HCT116 (cell line): ENCODE measurements at regions not wholly inside any gene's neighbourhood (a gene's known extent, or its start where the extent isn't known, plus 50 kb on each side); places are given as distances from the start of the nearest gene placed in this dataset.

Experiments used
- ATAC-seq: fragments of 200-7000 bp; cut with Tn5 transposase; 2 replicates; pipeline ENCODE4 v1.9.1; 2020; ENCODE audit warnings: mild to moderate bottlenecking, moderate library complexity
- BruUV-seq: library from RNA; stranded (reverse); fragments of 400-500 nt; replicated peaks from 2 replicates; lab custom pipeline; 2021; lab: Mats Ljungman, UMichigan
- CTCF ChIA-PET: fragments of 300-600 bp; sonication (Branson Sonifier 250); formaldehyde crosslinking; loops from one replicate; lab custom pipeline; 2021; ENCODE audit warnings: antibody characterized with exemption; lab: Charles Lee
- POLR2A ChIA-PET: fragments of 300-600, 350-600 bp; sonication (Branson Sonifier 250); formaldehyde crosslinking; loops from one replicate; lab custom pipeline; 2021; ENCODE audit warnings: antibody characterized with exemption; lab: Charles Lee
- RAD21 ChIA-PET, 2 experiments: fragments of 300-600 bp; sonication (Branson Sonifier 250); formaldehyde crosslinking; loops; one replicate each; lab custom pipeline; 2023; ENCODE audit warnings: low total read pairs in 2 of 2; ENCODE audit not compliant: uncharacterized antibody in 2 of 2, unreplicated experiment in 2 of 2, low non-redundant PET in 1 of 2; lab: Charles Lee
- DNase-seq: peaks from one replicate; pipeline ENCODE4 v3.0.0-alpha.2; 2010; ENCODE audit warnings: low read depth, low spot score
- H2AFZ ChIP-seq: fragments of 200-600 bp; shearing (Covaris generic), sonication (generic); 2 replicates; pipeline ENCODE4 v1.6.1; 2017; ENCODE audit warnings: low read depth, mixed run types, mixed read lengths, antibody characterized with exemption, low read length; ENCODE audit not compliant: poor library complexity, severe bottlenecking
- H3K27ac ChIP-seq: 2 replicates; pipeline ENCODE4 v1.5.1; 2012; ENCODE audit warnings: low read depth, low read length
- H3K27me3 ChIP-seq: fragments of 200-600 bp; sonication (generic); 2 replicates; pipeline ENCODE4 v1.6.1; 2016; ENCODE audit warnings: mixed run types, low read length, mixed read lengths; ENCODE audit not compliant: insufficient read depth
- H3K36me3 ChIP-seq, 2 experiments: fragments of 200-500 bp in 1 of 2; fragments of 200-600 bp in 1 of 2; sonication (Bioruptor generic) in 1 of 2; sonication (generic) in 1 of 2; 2 replicates each; pipeline versions ENCODE4 v1.5.1 to v1.6.1; 2014 to 2016; ENCODE audit warnings: low read length in 2 of 2, inconsistent platforms in 1 of 2, mixed read lengths in 1 of 2, mixed run types in 1 of 2; ENCODE audit not compliant: insufficient read depth in 2 of 2, control insufficient read depth in 1 of 2
- H3K4me1 ChIP-seq, 2 experiments: fragments of 200-600 bp in 1 of 2; sonication (generic) in 1 of 2; 2 replicates each; pipeline versions ENCODE4 v1.5.1 to v1.6.1; 2012 to 2017; ENCODE audit warnings: low read length in 2 of 2, inconsistent platforms in 1 of 2, mild to moderate bottlenecking in 1 of 2, mixed read lengths in 1 of 2, mixed run types in 1 of 2, moderate library complexity in 1 of 2; ENCODE audit not compliant: insufficient read depth in 2 of 2, control insufficient read depth in 1 of 2
- H3K4me2 ChIP-seq: fragments of 200-600 bp; sonication (generic); 2 replicates; pipeline ENCODE4 v1.6.1; 2017; ENCODE audit warnings: mixed run types, low read length, mixed read lengths
- H3K4me3 ChIP-seq, 2 experiments: fragments of 200-600 bp in 1 of 2; sonication (generic) in 1 of 2; replicated peaks in 1 of 2; 2 replicates each; pipeline ENCODE4 v1.5.1; 2011 to 2016; ENCODE audit warnings: low read length in 2 of 2, control low read depth in 1 of 2, low read depth in 1 of 2, mild to moderate bottlenecking in 1 of 2, mixed read lengths in 1 of 2, mixed run types in 1 of 2
- H3K79me2 ChIP-seq: fragments of 200-600 bp; sonication (generic); 2 replicates; pipeline ENCODE4 v1.6.1; 2017; ENCODE audit warnings: mild to moderate bottlenecking, mixed run types, low read length, moderate library complexity, mixed read lengths; ENCODE audit not compliant: insufficient read depth
- H3K9ac ChIP-seq: fragments of 200-600 bp; sonication (generic); 2 replicates; pipeline ENCODE4 v1.6.1; 2016; ENCODE audit warnings: low read length, mixed read lengths
- H3K9me2 ChIP-seq: fragments of 200-600 bp; sonication (generic), shearing (Covaris generic); 2 replicates; pipeline ENCODE4 v1.6.1; 2017; ENCODE audit warnings: mixed run types, mild to moderate bottlenecking, moderate library complexity; ENCODE audit not compliant: insufficient read depth
- H3K9me3 ChIP-seq, 2 experiments: fragments of 200-500 bp in 1 of 2; fragments of 200-600 bp in 1 of 2; sonication (Bioruptor generic) in 1 of 2; sonication (generic) in 1 of 2; 2 replicates each; pipeline ENCODE4 v1.6.1; 2014 to 2017; ENCODE audit warnings: low read length in 2 of 2, mixed read lengths in 2 of 2, inconsistent platforms in 1 of 2, low read depth in 1 of 2, mild to moderate bottlenecking in 1 of 2, mixed run types in 1 of 2, moderate library complexity in 1 of 2; ENCODE audit not compliant: control insufficient read depth in 1 of 2, insufficient read depth in 1 of 2
- H4K20me1 ChIP-seq: fragments of 200-600 bp; sonication (generic), shearing (Covaris generic); 2 replicates; pipeline ENCODE4 v1.6.1; 2017; ENCODE audit warnings: mixed run types, mild to moderate bottlenecking, moderate library complexity; ENCODE audit not compliant: insufficient read depth
- ATF3 ChIP-seq: IDR thresholded peaks from 2 replicates; pipeline ENCODE4 v1.6.1; 2012
- CBX3 ChIP-seq: IDR thresholded peaks from 2 replicates; pipeline ENCODE4 v1.6.1; 2012; ENCODE audit warnings: low read depth
- CEBPB ChIP-seq: IDR thresholded peaks from 2 replicates; pipeline ENCODE4 v1.6.1; 2012; ENCODE audit warnings: low read depth
- CTCF ChIP-seq, 3 experiments: fragments of 200-600 bp in 1 of 3; sonication (generic) in 1 of 3; IDR thresholded peaks in 2 of 3; conservative IDR thresholded peaks in 1 of 3; 2 replicates each; pipeline ENCODE4 v1.5.1; 2012 to 2017; ENCODE audit warnings: low read depth in 2 of 3, low read length in 2 of 3, antibody characterized with exemption in 1 of 3, borderline replicate concordance in 1 of 3, control low read depth in 1 of 3, mild to moderate bottlenecking in 1 of 3, mixed read lengths in 1 of 3, mixed run types in 1 of 3, moderate library complexity in 1 of 3; ENCODE audit not compliant: insufficient read depth in 1 of 3
- EGR1 ChIP-seq: IDR thresholded peaks from 2 replicates; pipeline ENCODE4 v1.6.1; 2012; ENCODE audit warnings: low read depth
- ELF1 ChIP-seq: IDR thresholded peaks from 2 replicates; pipeline ENCODE4 v1.6.1; 2012; ENCODE audit warnings: low read depth, borderline replicate concordance
- EZH2 ChIP-seq: fragments of 200-600 bp; sonication (generic); IDR thresholded peaks from 2 replicates; pipeline ENCODE4 v1.6.1; 2017; ENCODE audit warnings: antibody characterized with exemption, mixed run types
- EZH2phosphoT487 ChIP-seq: fragments of 200-600 bp; IDR thresholded peaks from 2 replicates; pipeline ENCODE4 v1.6.1; 2018; ENCODE audit warnings: antibody characterized with exemption, borderline replicate concordance
- FOSL1 ChIP-seq: IDR thresholded peaks from 2 replicates; pipeline ENCODE4 v1.6.1; 2012; ENCODE audit warnings: low read depth
- JUND ChIP-seq: IDR thresholded peaks from 2 replicates; pipeline ENCODE4 v1.6.1; 2012
- POLR2A ChIP-seq: IDR thresholded peaks from 2 replicates; pipeline ENCODE4 v1.7.0; 2011; ENCODE audit warnings: borderline replicate concordance; ENCODE audit not compliant: insufficient read depth, insufficient read length; ENCODE audit errors: extremely low read depth
- POLR2AphosphoS5 ChIP-seq: IDR thresholded peaks from 2 replicates; pipeline ENCODE4 v1.6.1; 2011; ENCODE audit warnings: mild to moderate bottlenecking, low read depth, low read length, moderate library complexity
- REST ChIP-seq: IDR thresholded peaks from 2 replicates; pipeline ENCODE4 v1.6.1; 2012; ENCODE audit warnings: low read depth
- SIN3A ChIP-seq: IDR thresholded peaks from 2 replicates; pipeline ENCODE4 v1.6.1; 2012; ENCODE audit warnings: low read depth
- SRF ChIP-seq: IDR thresholded peaks from 2 replicates; pipeline ENCODE4 v1.6.1; 2012; ENCODE audit warnings: low read depth
- TCF7L2 ChIP-seq: IDR thresholded peaks from 2 replicates; pipeline ENCODE4 v1.7.0; 2011; ENCODE audit warnings: borderline replicate concordance, inconsistent platforms; ENCODE audit not compliant: insufficient read depth, insufficient read length; ENCODE audit errors: extremely low read depth
- YY1 ChIP-seq: IDR thresholded peaks from 2 replicates; pipeline ENCODE4 v1.6.1; 2011; ENCODE audit warnings: low read length, low read depth, moderate library complexity, mild to moderate bottlenecking; ENCODE audit not compliant: insufficient replicate concordance; ENCODE audit errors: extremely low read depth
- ZBTB33 ChIP-seq: IDR thresholded peaks from 2 replicates; pipeline ENCODE4 v1.6.1; 2011; ENCODE audit warnings: mild to moderate bottlenecking, low read length, moderate library complexity; ENCODE audit not compliant: insufficient replicate concordance; ENCODE audit errors: extremely low read depth
- ZFX ChIP-seq: fragments of 450-650 bp; IDR thresholded peaks from 2 replicates; pipeline ENCODE4 v1.6.1; 2017
- ZNF274 ChIP-seq: fragments of 200-500 bp; sonication (Bioruptor generic); IDR thresholded peaks from 2 replicates; pipeline ENCODE4 v1.6.1; 2014; ENCODE audit warnings: mild to moderate bottlenecking, low read depth, low read length, inconsistent platforms
- intact Hi-C: fragments of 100-400 bp; cut with micrococcal nuclease; formaldehyde crosslinking; loops from 2 replicates; pipeline ENCODE4 v1.10.0; 2022

- CTCF ChIA-PET: no interaction called here
- ATAC-seq: no peak
- Histone ChIP-seq H3K36me3 (no peaks in the 10 kb centered on the region), H4K20me1 (no peaks in the 10 kb centered on the region), H2AFZ (no peak overlapping the region), H3K9me2 (no peaks in the 10 kb centered on the region)
- TF ChIP-seq ZBTB33 (no peak), ZNF274 (no peak), REST (no peak), JUND (no peak), EGR1 (no peak), TCF7L2 (no peak), ATF3 (no peak), SIN3A (no peak), FOSL1 (no peak), POLR2AphosphoS5 (no peak), CTCF (IDR thresholded peaks at IDR 0.05 in 2 of 3, conservative IDR thresholded peaks at IDR 0.05 in 1 of 3; ENCODE audit: borderline replicate concordance in 1 of 3, insufficient read depth in 1 of 3, low read depth in 2 of 3, low read length in 2 of 3) (no peak), YY1 (no peak), EZH2phosphoT487 (no peak), ELF1 (no peak), CEBPB (no peak), SRF (no peak), CBX3 (no peak), POLR2A (no peak), ZFX (no peak), EZH2 (no peak)
- TF ChIP-seq, all 23 proteins: peak for 0
- Histone ChIP-seq H3K4me3 (no peak overlapping the region), H3K79me2 (no peaks in the 10 kb centered on the region), H3K9ac (no peak overlapping the region), H3K9me3 (peaks cover 6 to 12% of the 10 kb centered on the region in 2 experiments; a peak in 3 of 4 replicates), H3K4me2 (no peak overlapping the region), H3K27me3 (no peaks in the 10 kb centered on the region), H3K27ac (no peak overlapping the region), H3K4me1 (no peaks in the 10 kb centered on the region)
- no TSS peak for BruUV-seq
- intact Hi-C loops: no loop called here
- no peak for DNase-seq
- POLR2A ChIA-PET: no interaction called here
- RAD21 ChIA-PET: no interaction called here
Measured at GRCh38 chr18:38256366-38256765, 690.8 kb upstream of the CELF4 start.
